ENCODE measurements at regions not wholly inside any gene's neighbourhood (a gene's known extent, or its start where the extent isn't known, plus 50 kb on each side); places are given as distances from the start of the nearest gene placed in this dataset.

DNA sequence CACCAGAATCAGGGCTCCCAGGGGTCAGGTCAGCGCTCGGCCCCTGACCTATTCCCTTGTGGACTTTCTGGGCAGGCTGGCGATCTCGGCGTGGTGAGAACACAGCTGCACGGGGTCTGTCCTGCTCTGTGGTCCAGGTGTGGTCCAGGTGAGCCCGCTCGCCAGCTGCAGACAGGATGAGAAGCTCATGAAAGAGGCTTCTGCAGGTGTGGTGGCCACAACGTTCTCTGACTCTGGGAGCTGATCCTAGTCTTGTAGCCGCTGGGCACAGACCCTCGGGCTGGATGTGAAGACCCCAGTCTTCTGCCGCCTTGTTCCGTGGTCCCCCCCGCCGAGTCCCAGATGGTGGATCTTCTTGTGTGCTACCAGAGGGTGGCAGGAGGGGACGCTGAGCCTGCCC, 129.7 kb downstream of the RTP5 start:
- no peaks in the 10 kb centered on the region for H3K79me2 ChIP-seq (ENCODE audit: control insufficient read depth, insufficient read depth, low read length)
- CTCF ChIA-PET, result interaction anchor here (0.6 to 1.8 kb wide), 5 partner anchors 16 to 1497 kb away, joined by 3 to 5 read pairs (median 3); no protein-coding TSS in a partner anchor
- H2AFZ ChIP-seq (ENCODE audit: control insufficient read depth, low read depth, low read length), result no peak overlapping the region
- SMC1A ChIA-PET (ENCODE audit: uncharacterized antibody, unreplicated experiment), result interaction anchor here (0.8 to 1.0 kb wide), 2 partner anchors 26 to 91 kb away, joined by 3 read pairs; no protein-coding TSS in a partner anchor
- TF ChIP-seq, protein P1, sequence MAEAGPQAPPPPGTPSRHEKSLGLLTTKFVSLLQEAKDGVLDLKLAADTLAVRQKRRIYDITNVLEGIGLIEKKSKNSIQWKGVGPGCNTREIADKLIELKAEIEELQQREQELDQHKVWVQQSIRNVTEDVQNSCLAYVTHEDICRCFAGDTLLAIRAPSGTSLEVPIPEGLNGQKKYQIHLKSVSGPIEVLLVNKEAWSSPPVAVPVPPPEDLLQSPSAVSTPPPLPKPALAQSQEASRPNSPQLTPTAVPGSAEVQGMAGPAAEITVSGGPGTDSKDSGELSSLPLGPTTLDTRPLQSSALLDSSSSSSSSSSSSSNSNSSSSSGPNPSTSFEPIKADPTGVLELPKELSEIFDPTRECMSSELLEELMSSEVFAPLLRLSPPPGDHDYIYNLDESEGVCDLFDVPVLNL (IDR thresholded peaks at IDR 0.05; ENCODE audit: low read depth, low read length), result no peak
- TF ChIP-seq, protein P2, sequence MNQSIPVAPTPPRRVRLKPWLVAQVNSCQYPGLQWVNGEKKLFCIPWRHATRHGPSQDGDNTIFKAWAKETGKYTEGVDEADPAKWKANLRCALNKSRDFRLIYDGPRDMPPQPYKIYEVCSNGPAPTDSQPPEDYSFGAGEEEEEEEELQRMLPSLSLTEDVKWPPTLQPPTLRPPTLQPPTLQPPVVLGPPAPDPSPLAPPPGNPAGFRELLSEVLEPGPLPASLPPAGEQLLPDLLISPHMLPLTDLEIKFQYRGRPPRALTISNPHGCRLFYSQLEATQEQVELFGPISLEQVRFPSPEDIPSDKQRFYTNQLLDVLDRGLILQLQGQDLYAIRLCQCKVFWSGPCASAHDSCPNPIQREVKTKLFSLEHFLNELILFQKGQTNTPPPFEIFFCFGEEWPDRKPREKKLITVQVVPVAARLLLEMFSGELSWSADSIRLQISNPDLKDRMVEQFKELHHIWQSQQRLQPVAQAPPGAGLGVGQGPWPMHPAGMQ (IDR thresholded peaks at IDR 0.05; ENCODE audit: borderline replicate concordance), result no peak
- no peak for TF ChIP-seq POLR2AphosphoS2 (IDR thresholded peaks at IDR 0.05; ENCODE audit: low read depth, low read length)
- H3K4me2 ChIP-seq (ENCODE audit: control insufficient read depth, insufficient read depth), result no peak overlapping the region
- intact Hi-C loops (cut with micrococcal nuclease; ENCODE audit: unreplicated experiment) (no loop called here), in situ Hi-C loops (cut with MboI) (no loop called here)
- H4K20me1 ChIP-seq (ENCODE audit: control insufficient read depth, insufficient read depth), result no peaks in the 10 kb centered on the region
- no peak overlapping the region for H3K9ac ChIP-seq (ENCODE audit: control insufficient read depth, insufficient read depth, low read length)
- RAD21 ChIA-PET (ENCODE audit: unreplicated experiment), result interaction anchor here (1.4 kb wide), 2 partner anchors 21 to 49 kb away, joined by 3 to 4 read pairs; no protein-coding TSS in a partner anchor
- no peaks in the 10 kb centered on the region for H3K36me3 ChIP-seq (ENCODE audit: control insufficient read depth in 2 of 2, insufficient read depth in 2 of 2, low read length in 1 of 2)
- whole genome bisulfite sequencing (ENCODE audit: insufficient coverage, insufficient replicate concordance, low lambda C conversion rate, missing lambda C conversion rate), result 51% methylated on average over 16 of the region's 16 CpGs
- no peak overlapping the region for H3K27ac ChIP-seq (ENCODE audit: control insufficient read depth, insufficient read depth)
- FAIRE-seq, result no peak
- POLR2A ChIA-PET, result no interaction called here
- BruUV-seq (replicated peaks), result no TSS peak
- no peaks in the 10 kb centered on the region for H3K27me3 ChIP-seq (replicated peaks in 1 of 2; ENCODE audit: control insufficient read depth in 2 of 2, insufficient read depth in 2 of 2, low read length in 1 of 2)
- H3K4me3 ChIP-seq, result no peak overlapping the region
- no peaks in the 10 kb centered on the region for H3K4me1 ChIP-seq (ENCODE audit: control insufficient read depth, insufficient read depth, low read length)
- no peak for ATAC-seq
- DNase-seq (ENCODE audit: low read depth, low spot score), result no peak
- H3K9me3 ChIP-seq (replicated peaks; ENCODE audit: control insufficient read depth, insufficient read depth, low read length), result no peaks in the 10 kb centered on the region; the same call in 2 of the 3 replicates

DNA sequence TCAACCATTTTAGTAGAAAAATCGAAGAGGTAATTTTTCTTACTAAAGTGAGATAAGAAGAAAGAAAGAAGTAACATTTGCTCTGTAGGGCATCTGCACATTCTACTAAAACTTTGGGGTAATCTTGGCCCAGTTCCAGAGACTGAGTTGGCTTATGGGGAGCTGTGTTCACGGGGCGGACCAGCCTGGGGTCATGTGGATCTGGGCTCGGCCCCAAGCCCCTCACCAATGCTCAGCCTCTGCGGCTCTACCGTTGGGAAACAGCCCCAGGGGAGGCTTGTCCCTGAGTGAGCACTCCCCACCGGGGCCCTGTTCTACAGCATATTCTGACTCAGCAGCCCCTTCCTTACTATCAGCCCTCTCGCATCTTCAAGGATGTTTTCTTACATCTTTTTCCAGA, 132.3 kb downstream of the RTP5 start:
- Histone ChIP-seq H3K27me3 (replicated peaks in 1 of 2; ENCODE audit: control insufficient read depth in 2 of 2, insufficient read depth in 2 of 2, low read length in 1 of 2) (no peaks in the 10 kb centered on the region), H3K4me2 (ENCODE audit: control insufficient read depth, insufficient read depth) (no peak overlapping the region), H3K36me3 (ENCODE audit: control insufficient read depth in 2 of 2, insufficient read depth in 2 of 2, low read length in 1 of 2) (no peaks in the 10 kb centered on the region), H3K79me2 (ENCODE audit: control insufficient read depth, insufficient read depth, low read length) (no peaks in the 10 kb centered on the region), H3K9me3 (replicated peaks; ENCODE audit: control insufficient read depth, insufficient read depth, low read length) (no peaks in the 10 kb centered on the region; the same call in 2 of the 3 replicates), H3K27ac (ENCODE audit: control insufficient read depth, insufficient read depth) (no peak overlapping the region), H3K4me3 (no peak overlapping the region), H3K9ac (ENCODE audit: control insufficient read depth, insufficient read depth, low read length) (no peak overlapping the region), H2AFZ (ENCODE audit: control insufficient read depth, low read depth, low read length) (no peak overlapping the region), H4K20me1 (ENCODE audit: control insufficient read depth, insufficient read depth) (no peaks in the 10 kb centered on the region), H3K4me1 (ENCODE audit: control insufficient read depth, insufficient read depth, low read length) (no peaks in the 10 kb centered on the region)
- DNase-seq (ENCODE audit: low read depth, low spot score) (no peak), ATAC-seq (no peak), FAIRE-seq (no peak)
- 29% methylated on average over 8 of the region's 8 CpGs for WGBS (ENCODE audit: insufficient coverage, insufficient replicate concordance, low lambda C conversion rate, missing lambda C conversion rate)
- no TSS peak for BruUV-seq (replicated peaks)
- in situ Hi-C loops (cut with MboI), result no loop called here
- ChIA-PET POLR2A (no interaction called here), SMC1A (ENCODE audit: uncharacterized antibody, unreplicated experiment) (no interaction called here), RAD21 (ENCODE audit: unreplicated experiment) (no interaction called here), CTCF (no interaction called here)
- intact Hi-C loops (cut with micrococcal nuclease; ENCODE audit: unreplicated experiment), result no loop called here
- TF ChIP-seq POLR2A (IDR thresholded peaks at IDR 0.05; ENCODE audit: low read depth, low read length), result no peak
- no peak for TF ChIP-seq SUPT20H (IDR thresholded peaks at IDR 0.05; ENCODE audit: borderline replicate concordance, control insufficient read depth, low read depth, low read length)
- no peak for TF ChIP-seq LARP7 (IDR thresholded peaks at IDR 0.05)
- TF ChIP-seq ETV6 (conservative IDR thresholded peaks at IDR 0.05 in 1 of 2, IDR thresholded peaks at IDR 0.05 in 1 of 2; ENCODE audit: borderline replicate concordance in 1 of 2, low read depth in 1 of 2), result no peak
